ENCODE measurements at regions not wholly inside any gene's neighbourhood (a gene's known extent, or its start where the extent isn't known, plus 50 kb on each side); places are given as distances from the start of the nearest gene placed in this dataset.

GRCh38 chr7:85705076-85705475 is 518.2 kb upstream of the SEMA3D start:
- no peak overlapping the region for H3K4me3 ChIP-seq (ENCODE audit: low read depth, low read length)
- H3K36me3 ChIP-seq, result no peaks in the 10 kb centered on the region
- H3K27ac ChIP-seq, result no peak overlapping the region
- DNase-seq, result no peak
- H3K27me3 ChIP-seq (ENCODE audit: insufficient read depth, low read depth, severe bottlenecking), result no peaks in the 10 kb centered on the region
- TF ChIP-seq CTCF (IDR thresholded peaks at IDR 0.05; ENCODE audit: low read depth, low read length), result no peak
- H3K9me3 ChIP-seq (ENCODE audit: severe bottlenecking), result no peaks in the 10 kb centered on the region

- H3K36me3 ChIP-seq, result no peaks in the 10 kb centered on the region
- H3K27me3 ChIP-seq (ENCODE audit: insufficient read depth, low read depth, severe bottlenecking), result no peaks in the 10 kb centered on the region
- H3K4me3 ChIP-seq (ENCODE audit: low read depth, low read length), result no peak overlapping the region
- no peak overlapping the region for H3K27ac ChIP-seq
- no peak for TF ChIP-seq CTCF (IDR thresholded peaks at IDR 0.05; ENCODE audit: low read depth, low read length)
- H3K9me3 ChIP-seq (ENCODE audit: severe bottlenecking), result no peaks in the 10 kb centered on the region
- no peak for DNase-seq
These were observed 516.6 kb upstream of the SEMA3D start for GRCh38 chr7:85703251-85704010.

- DNase-seq, result no peak
- H3K9me3 ChIP-seq (ENCODE audit: severe bottlenecking), result no peaks in the 10 kb centered on the region
- no peak for TF ChIP-seq CTCF (IDR thresholded peaks at IDR 0.05; ENCODE audit: low read depth, low read length)
- H3K4me3 ChIP-seq (ENCODE audit: low read depth, low read length), result no peak overlapping the region
- H3K27me3 ChIP-seq (ENCODE audit: insufficient read depth, low read depth, severe bottlenecking), result no peaks in the 10 kb centered on the region
- H3K36me3 ChIP-seq, result no peaks in the 10 kb centered on the region
- H3K27ac ChIP-seq, result no peak overlapping the region
These were observed 515.5 kb upstream of the SEMA3D start for GRCh38 chr7:85702348-85702747.

- H3K9me3 ChIP-seq (ENCODE audit: severe bottlenecking), result no peaks in the 10 kb centered on the region
- no peak overlapping the region for H3K4me3 ChIP-seq (ENCODE audit: low read depth, low read length)
- no peaks in the 10 kb centered on the region for H3K36me3 ChIP-seq
- DNase-seq, result no peak
- H3K27me3 ChIP-seq (ENCODE audit: insufficient read depth, low read depth, severe bottlenecking), result no peaks in the 10 kb centered on the region
- H3K27ac ChIP-seq, result no peak overlapping the region
- no peak for TF ChIP-seq CTCF (IDR thresholded peaks at IDR 0.05; ENCODE audit: low read depth, low read length)
These were observed 512.6 kb upstream of the SEMA3D start for GRCh38 chr7:85699482-85699881.

GRCh38 chr7:85695533-85695932 is 508.7 kb upstream of the SEMA3D start:
- no peak for DNase-seq
- H3K27ac ChIP-seq, result no peak overlapping the region
- no peak for TF ChIP-seq CTCF (IDR thresholded peaks at IDR 0.05; ENCODE audit: low read depth, low read length)
- no peak overlapping the region for H3K4me3 ChIP-seq (ENCODE audit: low read depth, low read length)
- no peaks in the 10 kb centered on the region for H3K36me3 ChIP-seq
- no peaks in the 10 kb centered on the region for H3K9me3 ChIP-seq (ENCODE audit: severe bottlenecking)
- H3K27me3 ChIP-seq (ENCODE audit: insufficient read depth, low read depth, severe bottlenecking), result no peaks in the 10 kb centered on the region

- Histone ChIP-seq H3K27ac (no peak overlapping the region), H3K4me3 (ENCODE audit: low read depth, low read length) (no peak overlapping the region), H3K27me3 (ENCODE audit: insufficient read depth, low read depth, severe bottlenecking) (no peaks in the 10 kb centered on the region), H3K9me3 (ENCODE audit: severe bottlenecking) (no peaks in the 10 kb centered on the region), H3K36me3 (no peaks in the 10 kb centered on the region)
- no peak for TF ChIP-seq CTCF (IDR thresholded peaks at IDR 0.05; ENCODE audit: low read depth, low read length)
- no peak for DNase-seq
These were observed 508.2 kb upstream of the SEMA3D start for GRCh38 chr7:85695041-85695440.
